ENCODE measurements at regions not wholly inside any gene's neighbourhood (a gene's known extent, or its start where the extent isn't known, plus 50 kb on each side); places are given as distances from the start of the nearest gene placed in this dataset.

GRCh38 chr11:92623055-92623454 is 346.4 kb upstream of the MTNR1B start:
- WGBS (ENCODE audit: extremely low coverage, insufficient read length, low lambda C conversion rate): no CpG with 5 or more reads among the region's 1 CpG
- H3K4me3 Mint-ChIP-seq: no peak overlapping the region
- H3K79me1 ChIP-seq (ENCODE audit: insufficient read depth, low read depth, low read length, poor library complexity, severe bottlenecking): no peaks in the 10 kb centered on the region

More at GRCh38 chr11:92623055-92623454, 346.4 kb upstream of the MTNR1B start:
- no peak for TF ChIP-seq CTCF (conservative IDR thresholded peaks at IDR 0.05)
- Histone ChIP-seq H3K27me3 (ENCODE audit: insufficient read depth, low read length) (no peaks in the 10 kb centered on the region), H2BK5ac (ENCODE audit: insufficient read length, low read length) (no peak overlapping the region), H3K27ac (ENCODE audit: insufficient read length, low read depth, low read length) (no peak overlapping the region), H2BK20ac (ENCODE audit: low read depth, low read length, poor library complexity, severe bottlenecking) (no peak overlapping the region), H2AFZ (ENCODE audit: low read length) (no peak overlapping the region), H2BK120ac (ENCODE audit: low read depth, low read length, poor library complexity, severe bottlenecking) (no peak overlapping the region), H3K9me3 (ENCODE audit: control insufficient read depth, low read depth, low read length) (peaks cover 3% of the 10 kb centered on the region), H3K9ac (ENCODE audit: extremely low read depth, insufficient read length, low read length) (no peak overlapping the region), H4K8ac (replicated peaks; ENCODE audit: insufficient read length, low read depth, low read length) (no peak overlapping the region), H3K14ac (ENCODE audit: insufficient read depth, low read length) (no peak overlapping the region), H3K23me2 (ENCODE audit: insufficient read length, low read depth, low read length, poor library complexity, severe bottlenecking) (no peaks in the 10 kb centered on the region), H4K91ac (ENCODE audit: insufficient read length, low read depth, low read length) (no peak overlapping the region), H2BK15ac (ENCODE audit: low read depth, low read length) (no peak overlapping the region), H3T11ph (ENCODE audit: low read length) (no peak overlapping the region), H3K18ac (ENCODE audit: insufficient read length, low read depth, low read length) (no peak overlapping the region), H3K56ac (ENCODE audit: insufficient read length, low read depth, low read length) (no peak overlapping the region), H2BK12ac (ENCODE audit: insufficient read length, low read depth, low read length) (no peak overlapping the region), H2AK5ac (ENCODE audit: insufficient read length, low read length) (no peak overlapping the region), H4K5ac (ENCODE audit: insufficient read length, low read depth, low read length) (no peak overlapping the region), H3K4ac (ENCODE audit: low read depth, low read length) (no peak overlapping the region), H3K4me1 (ENCODE audit: insufficient read depth, low read length) (no peaks in the 10 kb centered on the region), H3K4me2 (ENCODE audit: insufficient read depth, insufficient read length, low read length) (no peak overlapping the region), H4K20me1 (ENCODE audit: control insufficient read depth, insufficient read depth, insufficient read length) (no peaks in the 10 kb centered on the region), H3K23ac (ENCODE audit: insufficient read length, low read depth, low read length) (no peak overlapping the region), H3K79me2 (ENCODE audit: insufficient read depth, low read length) (no peaks in the 10 kb centered on the region)
- Mint-ChIP-seq H3K9me3 (peaks cover 9 to 14% of the 10 kb centered on the region in 2 experiments), H3K27me3 (ENCODE audit: low read depth) (no peaks in the 10 kb centered on the region), H3K27ac (no peak overlapping the region), H3K36me3 (ENCODE audit: insufficient read depth in 1 of 3, low read depth in 3 of 3) (peaks cover 6 to 16% (median 6%) of the 10 kb centered on the region in 3 experiments), H3K4me1 (peaks cover 5% of the 10 kb centered on the region in 2 experiments)
- DNase-seq: no peak
